ENCODE measurements at regions not wholly inside any gene's neighbourhood (a gene's known extent, or its start where the extent isn't known, plus 50 kb on each side); places are given as distances from the start of the nearest gene placed in this dataset.

- DNase-seq: no peak
Measured at GRCh38 chr4:163582703-163583102, 88.2 kb downstream of the TMA16 start.

DNA sequence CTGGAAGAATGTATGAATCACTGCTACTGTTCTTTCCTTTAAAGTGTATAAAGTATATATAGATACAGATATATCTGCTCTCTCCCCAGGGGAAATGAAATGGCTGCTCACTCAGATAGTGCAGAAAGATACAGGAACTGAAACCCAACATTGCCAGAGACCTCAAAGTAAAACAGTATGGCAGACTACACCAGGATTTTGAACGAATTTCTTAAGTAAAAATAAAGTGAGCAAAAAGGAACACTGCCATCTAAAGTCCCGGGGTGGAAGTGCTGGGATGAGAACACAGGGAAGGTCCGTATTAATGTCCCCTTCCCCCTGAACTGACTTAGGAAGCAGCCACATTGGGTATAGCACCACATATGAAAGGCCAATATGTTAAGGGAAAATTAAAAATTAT lies 93.4 kb downstream of the TMA16 start:
- no peak for DNase-seq

GRCh38 chr4:163588532-163588931 lies 94.0 kb downstream of the TMA16 start:
- DNase-seq: no peak

GRCh38 chr4:163590103-163590502 lies 95.6 kb downstream of the TMA16 start:
- DNase-seq: no peak

DNA sequence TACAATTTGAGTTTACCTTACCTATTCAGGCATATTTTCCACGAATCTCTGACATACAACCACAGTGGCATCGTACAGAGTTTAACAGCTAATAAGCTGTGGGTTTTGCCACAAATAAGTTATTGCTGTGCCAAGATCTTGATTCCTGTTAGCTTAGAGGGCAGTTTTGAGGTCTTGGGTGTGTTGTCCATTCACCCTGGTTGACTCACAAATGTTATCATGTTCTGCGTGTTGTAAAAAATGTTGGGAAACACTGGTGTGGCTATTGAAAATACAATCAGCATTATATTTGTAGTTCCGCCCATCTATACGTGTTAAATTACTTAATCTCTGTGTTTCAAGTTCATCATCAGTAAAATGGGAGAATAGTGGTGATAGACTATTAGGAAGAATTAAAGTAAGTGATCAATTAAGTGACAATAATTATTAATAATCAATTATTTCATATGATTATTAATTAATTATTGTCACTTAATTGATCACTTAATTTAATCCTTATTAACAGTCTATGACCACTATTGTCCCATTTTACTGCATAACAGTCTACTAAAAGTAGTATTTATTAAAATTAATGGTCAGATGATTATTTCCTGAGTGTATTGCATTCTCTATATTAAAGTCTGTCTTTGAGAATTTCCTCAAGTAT lies 96.3 kb downstream of the TMA16 start:
- DNase-seq: no peak

- DNase-seq: no peak
Measured at GRCh38 chr4:163591614-163592020, 97.1 kb downstream of the TMA16 start.

DNA sequence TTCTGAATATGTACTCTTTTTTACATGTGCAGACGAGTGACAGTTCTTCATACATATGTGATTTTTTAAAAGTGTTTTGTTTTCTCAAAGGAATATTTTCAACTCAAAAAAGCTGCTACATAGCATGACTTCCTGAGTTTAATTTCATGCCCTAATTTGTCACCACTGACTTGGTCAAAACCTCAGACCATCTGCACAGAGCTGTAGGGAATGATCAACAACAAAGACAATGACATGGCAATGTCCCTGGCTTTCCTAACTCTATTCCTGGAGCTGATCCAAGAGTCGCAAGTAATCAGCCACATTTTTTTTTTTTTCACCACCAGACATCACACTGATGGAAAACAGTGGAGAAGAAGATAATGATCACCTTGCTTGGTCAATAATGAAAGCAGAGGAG lies 97.7 kb downstream of the TMA16 start:
- DNase-seq: no peak

DNA sequence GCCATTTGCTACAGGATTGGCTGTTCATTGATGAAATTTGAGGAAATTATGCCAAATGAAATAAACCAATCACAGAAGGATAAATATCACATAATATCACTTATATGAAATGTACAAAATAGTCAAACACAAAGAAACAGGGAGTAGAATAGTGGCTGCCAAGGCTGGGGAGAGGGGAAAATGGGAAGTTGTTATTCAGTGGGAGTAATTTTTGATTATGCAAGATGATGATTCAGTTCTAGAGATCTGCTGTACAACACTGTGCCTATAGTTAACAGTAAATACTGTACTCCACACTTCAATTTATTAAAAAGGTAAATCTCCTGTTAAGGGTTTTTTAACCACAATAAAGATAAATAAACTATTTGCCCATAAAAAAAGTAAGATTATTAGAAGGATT lies 101.1 kb downstream of the TMA16 start:
- DNase-seq: no peak

GRCh38 chr4:163598028-163598427 lies 103.5 kb downstream of the TMA16 start:
- no peak for DNase-seq

- no peak for DNase-seq
Measured at GRCh38 chr4:163598489-163598888, 104.0 kb downstream of the TMA16 start.

DNA sequence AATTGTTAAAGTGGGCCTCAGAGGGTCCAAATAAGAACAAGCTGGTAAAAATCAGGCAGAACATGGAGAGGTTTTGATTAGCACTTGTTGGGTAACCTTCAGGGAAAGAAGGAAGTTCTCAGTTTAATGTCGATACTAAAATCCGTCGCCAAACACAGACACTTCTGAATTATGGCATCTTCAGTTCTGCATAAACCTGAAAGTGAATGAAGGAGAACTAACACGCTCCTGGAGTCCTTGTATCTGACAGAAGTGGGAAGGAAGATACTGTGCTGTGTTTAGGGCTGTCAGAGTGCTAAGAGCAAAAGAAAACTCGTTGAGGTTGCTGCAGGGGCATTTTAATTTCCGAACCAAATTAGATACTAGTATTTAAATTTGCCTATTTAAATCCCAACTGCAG lies 106.2 kb downstream of the TMA16 start:
- DNase-seq: no peak

DNA sequence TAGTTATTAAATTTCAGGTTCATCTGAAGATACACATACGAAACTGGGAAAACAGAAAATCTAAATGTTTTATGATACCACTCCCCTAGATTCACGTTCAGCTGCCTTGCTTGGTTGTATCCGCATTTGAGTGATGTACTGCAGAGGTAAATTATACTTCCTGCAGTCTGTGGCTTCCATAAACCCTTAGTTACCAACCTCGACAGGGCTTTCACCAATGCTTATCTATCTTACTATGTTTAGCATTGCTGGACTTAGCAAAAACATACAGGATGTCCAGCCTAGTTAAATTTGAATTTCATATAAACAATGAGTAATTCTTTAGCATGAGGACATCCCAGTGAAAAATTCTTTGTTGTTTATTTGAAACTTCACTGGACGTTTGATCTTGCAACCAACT lies 108.8 kb downstream of the TMA16 start:
- no peak for DNase-seq

DNA sequence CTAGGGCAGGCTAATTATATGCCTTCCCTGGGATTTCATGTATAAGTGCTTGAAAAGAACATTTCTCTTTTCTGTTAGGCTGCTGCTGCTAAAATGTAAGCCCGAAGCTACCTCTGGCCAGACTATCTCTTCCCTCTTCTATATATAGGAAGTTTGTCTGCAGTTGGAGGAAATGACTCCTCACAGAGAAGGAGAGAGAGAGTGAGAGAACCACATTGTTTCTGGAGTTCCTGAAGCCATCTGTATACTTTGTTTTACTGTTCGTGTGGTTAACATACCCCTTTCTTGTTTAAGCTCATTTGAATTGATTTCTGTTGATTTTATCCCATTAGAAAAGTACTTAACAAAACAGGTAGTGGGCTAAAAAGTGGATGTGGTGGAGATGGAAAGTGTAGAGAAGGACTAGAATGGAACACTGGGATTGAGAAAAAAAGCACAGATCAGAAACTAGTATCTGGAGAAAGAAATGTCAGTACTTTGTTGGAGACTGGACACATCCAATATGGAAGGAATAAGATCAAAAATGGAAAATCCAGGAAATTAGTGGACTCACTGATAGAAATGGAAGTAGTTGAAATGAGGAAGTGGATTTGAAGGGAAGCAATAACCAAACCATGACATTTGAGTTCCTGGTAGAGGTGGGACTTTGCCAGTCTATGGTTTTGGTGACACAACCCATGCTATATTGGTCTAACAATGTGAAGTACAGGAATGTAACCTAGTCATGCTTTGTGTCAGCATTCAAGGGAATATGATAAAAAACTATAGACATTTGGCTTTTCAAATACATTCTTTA lies 112.6 kb downstream of the TMA16 start:
- DNase-seq: no peak

DNA sequence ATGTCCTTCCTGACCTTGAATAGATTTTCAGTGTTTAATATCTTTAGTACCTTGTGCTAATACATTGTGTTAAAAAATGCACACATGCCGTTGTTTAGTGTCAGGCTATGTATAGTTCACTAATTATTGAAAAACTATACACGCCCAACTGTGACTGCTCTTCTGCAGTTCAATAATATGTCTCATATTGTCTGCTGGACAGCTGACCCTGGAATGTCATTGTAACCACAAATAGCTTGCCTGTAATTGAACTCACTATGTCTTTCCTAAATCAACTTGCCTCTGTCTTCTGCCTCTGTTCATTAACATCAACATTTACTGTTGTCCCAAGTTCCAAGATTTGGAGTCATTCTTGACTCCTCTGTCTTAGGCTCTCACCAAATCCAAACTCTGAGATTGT lies 114.5 kb downstream of the TMA16 start:
- DNase-seq: no peak

GRCh38 chr4:163610648-163611047 lies 116.2 kb downstream of the TMA16 start:
- DNase-seq: no peak

DNA sequence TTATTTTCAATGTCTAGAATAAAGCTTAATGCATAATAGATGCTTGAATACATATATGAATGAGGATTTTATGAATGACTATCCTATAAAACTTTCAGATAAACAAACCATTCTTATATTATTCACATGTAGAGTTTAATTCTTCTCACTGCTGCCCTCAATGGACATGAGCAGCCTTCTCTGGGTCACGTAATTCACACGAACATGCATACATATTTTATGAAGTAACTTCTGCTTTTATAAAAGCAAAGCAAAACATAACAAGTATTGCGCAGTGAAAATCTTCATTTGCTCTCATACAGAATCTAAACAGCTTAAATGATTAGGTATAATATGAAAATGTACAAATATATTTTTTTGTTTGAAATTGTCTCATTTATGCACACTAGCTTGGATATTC lies 116.7 kb downstream of the TMA16 start:
- DNase-seq: no peak

- no peak for DNase-seq
Measured at GRCh38 chr4:163611784-163612445, 117.4 kb downstream of the TMA16 start.

DNA sequence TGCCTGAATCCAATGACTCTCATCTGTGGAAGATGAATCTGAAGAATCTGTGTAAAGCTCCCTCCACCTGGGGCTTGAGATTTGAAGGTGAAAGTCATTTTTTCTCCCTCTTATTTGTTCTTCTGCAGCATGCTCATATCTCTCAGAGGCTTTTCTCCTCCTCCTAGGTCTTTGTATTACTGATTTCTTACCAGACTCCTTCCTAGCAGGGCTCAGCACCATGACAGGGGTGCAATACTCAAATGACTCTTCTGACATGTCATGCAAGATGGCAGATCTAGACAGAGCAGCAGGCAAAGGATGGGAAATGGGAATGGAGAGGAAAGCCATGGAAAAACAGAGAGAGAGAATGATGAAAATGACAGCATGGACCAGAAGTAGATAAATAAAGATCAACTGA lies 118.3 kb downstream of the TMA16 start:
- DNase-seq: no peak

DNA sequence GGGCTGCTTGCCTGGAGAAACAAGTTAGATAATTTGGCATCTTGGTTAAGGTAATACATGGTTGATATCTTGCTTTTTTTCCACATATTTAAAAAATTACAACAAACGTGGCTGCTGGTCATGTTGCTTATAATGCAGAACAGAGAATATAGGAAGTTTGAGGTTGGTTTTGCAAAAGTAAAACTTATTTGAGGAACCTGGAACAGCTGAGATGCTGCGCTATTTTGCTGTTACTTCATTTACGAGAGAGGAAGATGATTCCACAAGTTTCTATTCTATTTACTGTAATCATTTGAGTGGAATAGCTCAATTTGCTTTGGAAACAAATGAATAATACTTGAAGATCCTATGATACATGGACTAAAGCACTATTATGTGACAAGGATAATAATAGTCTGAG lies 118.9 kb downstream of the TMA16 start:
- DNase-seq: no peak

- no peak for DNase-seq
Measured at GRCh38 chr4:163614866-163615265, 120.4 kb downstream of the TMA16 start.

DNA sequence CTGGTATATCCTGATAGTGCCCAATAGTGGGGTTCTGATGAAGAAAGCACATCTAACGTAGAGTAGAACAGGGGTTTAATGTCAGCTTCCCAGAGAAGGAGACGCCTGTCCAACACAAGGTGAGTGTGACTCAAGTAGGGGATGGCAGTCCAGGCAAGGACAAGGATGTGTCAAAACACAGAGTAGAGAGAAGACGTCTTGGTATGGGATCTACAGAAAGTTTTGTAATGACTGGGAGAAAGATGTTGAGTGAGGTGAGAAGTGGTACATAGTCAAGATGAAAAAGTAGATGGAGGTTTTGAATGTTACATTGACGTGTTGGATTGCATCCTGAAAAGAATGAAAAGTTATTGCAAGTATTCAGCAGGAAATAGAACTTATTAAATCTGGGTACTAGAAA lies 124.4 kb downstream of the TMA16 start:
- no peak for DNase-seq

DNA sequence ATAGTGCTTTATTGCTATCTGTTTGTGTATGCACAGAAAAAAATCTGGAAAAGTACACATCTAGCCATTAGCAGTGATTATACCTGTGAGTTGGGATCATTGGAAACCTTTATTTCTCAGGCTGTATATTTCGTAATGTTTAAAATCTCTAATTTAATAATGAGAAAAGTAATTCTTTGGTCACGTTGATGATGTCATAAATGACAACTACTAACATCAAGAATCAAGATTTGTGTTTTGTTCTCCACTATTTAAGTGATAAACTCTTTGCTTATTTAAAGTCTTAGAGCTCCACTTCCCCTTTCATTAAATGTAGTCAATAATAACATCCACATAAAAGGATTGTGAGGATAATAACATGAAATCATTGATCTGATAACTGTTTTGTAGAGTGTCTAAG lies 126.2 kb downstream of the TMA16 start:
- no peak for DNase-seq

- DNase-seq: no peak
Measured at GRCh38 chr4:163621821-163622220, 127.3 kb downstream of the TMA16 start.

GRCh38 chr4:163622379-163623035 lies 128.0 kb downstream of the TMA16 start:
- DNase-seq: no peak

Measured in right forelimb (tissue), 1 donor.